ENCODE measurements at regions not wholly inside any gene's neighbourhood (a gene's known extent, or its start where the extent isn't known, plus 50 kb on each side); places are given as distances from the start of the nearest gene placed in this dataset.

DNA sequence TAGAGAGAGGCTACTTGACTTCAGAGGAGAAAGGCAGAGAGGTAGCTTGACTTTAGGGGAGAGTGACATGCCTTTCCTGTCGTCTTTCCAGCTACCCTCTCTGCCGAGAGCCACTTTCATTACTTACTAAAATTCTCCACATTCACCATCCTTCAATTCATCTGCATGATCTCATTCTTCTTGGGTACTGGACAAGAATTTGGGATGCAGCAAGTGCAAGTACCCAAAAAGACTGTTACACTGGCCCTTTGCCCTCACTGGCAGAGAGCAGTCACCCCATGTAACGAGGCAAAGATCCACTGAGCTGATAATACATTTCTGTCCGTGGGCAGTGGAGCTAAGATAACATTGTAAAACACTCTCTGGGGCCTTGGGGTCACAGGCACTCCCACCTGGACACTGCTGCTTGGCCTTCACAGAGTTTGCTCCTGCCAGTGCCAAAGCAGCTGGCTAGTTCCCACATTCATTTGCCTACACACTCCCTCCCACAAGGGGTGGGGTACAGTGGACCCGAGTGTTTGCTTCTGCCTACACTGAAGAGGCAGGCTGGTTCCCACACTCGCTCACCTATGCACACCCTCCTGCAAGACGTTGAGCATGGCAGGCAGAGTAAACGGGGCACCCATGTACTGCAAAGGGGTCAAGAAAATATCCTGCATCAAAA lies 1276.9 kb upstream of the PCDH9 start:
- no peak for DNase-seq (ENCODE audit: low spot score)

DNA sequence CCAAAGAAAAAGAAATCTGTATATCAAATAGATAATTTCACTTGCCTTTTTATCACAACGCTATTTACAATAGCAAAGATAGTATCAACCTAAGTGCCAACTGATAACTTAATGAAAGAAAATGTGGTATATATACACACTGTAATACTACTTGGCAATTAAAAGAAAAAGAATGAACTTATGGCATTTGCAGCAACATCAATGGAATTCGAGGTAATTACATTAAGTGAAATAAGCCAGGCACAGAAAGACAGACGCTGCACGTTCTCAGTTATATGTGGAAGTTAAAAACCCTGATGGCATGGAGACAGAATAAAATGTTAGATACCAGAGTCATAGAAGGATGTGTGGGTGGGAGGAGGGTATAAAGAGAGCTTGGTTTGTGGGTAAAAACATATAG lies 1260.5 kb upstream of the PCDH9 start:
- DNase-seq (ENCODE audit: low spot score): no peak

DNA sequence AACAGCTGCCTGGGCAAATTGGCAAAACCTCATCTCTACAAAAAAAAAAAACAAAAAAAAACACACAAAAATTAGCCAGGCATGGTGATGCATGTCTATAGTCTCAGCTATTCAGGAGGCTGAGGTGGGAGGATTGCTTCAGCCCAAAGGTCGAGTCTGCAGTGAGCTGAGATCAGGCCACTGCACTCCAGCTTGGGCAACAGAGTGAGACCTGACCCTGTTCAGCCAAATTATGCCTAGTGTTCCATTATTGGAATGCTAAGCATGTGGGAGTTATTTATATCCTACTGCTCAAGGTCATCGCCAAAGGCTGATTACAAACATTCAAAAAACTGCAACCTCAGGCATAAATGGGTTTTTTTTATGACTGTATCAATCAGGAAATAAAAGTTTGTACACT lies 1251.0 kb upstream of the PCDH9 start:
- no peak for DNase-seq (ENCODE audit: low spot score)

DNA sequence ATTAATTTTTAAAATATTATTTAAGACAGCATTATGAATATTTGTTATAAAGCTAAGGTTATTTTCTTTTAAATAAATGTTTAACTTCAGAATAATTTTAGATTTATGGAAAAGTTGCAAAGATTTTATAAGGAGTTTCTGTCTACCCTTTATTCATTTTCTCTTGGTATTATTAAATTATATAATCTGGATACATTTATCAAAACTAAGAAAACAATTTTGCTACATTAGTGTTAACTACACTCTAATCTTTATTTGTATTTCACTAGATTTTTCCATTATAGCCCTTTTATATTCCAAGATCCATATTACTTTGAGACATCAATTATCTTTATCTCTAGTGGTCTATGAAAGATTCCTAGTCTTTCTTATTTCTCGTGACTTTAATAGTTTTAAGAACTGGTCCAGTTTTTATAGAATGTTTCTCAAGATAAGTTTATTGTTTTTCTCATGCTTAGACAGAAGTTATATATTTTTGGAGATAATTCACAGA lies 1243.7 kb upstream of the PCDH9 start:
- no peak for DNase-seq (ENCODE audit: low spot score)

DNA sequence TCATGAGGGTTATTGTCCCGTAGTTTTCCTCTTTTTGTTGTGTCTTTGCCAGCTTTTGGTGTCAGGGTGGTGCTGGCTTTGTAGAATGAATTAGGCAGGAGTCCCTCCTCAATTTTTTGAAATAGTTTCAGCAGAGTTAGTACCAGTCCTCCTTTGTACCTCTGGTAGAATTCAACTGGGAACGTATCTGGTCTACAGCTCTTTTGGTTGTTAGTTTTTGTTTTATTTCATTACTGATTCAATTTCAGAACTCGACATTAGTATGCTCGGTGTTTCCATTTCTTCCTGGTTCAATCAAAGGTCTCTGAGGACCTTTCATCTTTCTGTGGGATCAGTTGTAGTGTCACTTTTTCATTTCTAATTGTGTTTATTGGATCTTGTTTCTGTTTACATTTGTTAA lies 1237.0 kb upstream of the PCDH9 start:
- no peak for DNase-seq (ENCODE audit: low spot score)

DNA sequence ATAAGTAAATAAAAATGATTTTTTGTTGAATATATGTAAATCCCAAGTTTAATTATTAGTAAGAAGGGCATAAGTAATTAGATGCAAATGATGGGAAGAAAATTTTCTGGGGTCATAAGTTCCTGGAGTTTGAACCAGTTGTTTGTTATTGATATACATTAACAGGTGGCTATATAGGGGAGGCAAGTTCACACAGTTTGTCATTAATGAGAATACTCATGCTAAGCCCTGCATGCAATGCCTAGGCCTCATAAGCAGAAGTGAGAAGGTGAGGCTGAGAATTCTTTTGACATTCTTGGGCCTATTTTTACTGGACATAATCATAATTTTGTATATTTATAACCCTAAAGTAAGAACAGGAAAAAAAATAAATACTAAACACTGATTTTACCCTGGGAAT lies 1210.7 kb upstream of the PCDH9 start:
- no peak for DNase-seq (ENCODE audit: low spot score)

DNA sequence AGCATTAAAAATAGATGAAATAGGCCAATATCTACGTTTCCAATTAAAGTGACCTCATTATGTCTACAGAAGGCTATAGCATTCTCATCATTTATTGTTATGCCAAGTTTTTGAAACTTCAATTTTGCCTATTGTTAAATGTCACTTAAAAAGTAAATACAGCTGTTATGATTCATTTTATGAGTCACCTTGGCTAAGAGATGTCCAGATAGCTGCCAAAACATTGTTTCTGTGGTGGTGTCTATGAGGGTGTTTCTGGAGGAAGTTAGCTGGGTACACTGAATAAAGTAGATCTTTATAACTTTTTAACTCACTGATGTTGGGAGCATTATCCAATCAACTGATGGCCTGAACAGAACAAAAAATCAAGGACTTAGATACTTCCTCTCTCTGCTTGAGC lies 1209.7 kb upstream of the PCDH9 start:
- DNase-seq (ENCODE audit: low spot score): peak; percentile 69

DNA sequence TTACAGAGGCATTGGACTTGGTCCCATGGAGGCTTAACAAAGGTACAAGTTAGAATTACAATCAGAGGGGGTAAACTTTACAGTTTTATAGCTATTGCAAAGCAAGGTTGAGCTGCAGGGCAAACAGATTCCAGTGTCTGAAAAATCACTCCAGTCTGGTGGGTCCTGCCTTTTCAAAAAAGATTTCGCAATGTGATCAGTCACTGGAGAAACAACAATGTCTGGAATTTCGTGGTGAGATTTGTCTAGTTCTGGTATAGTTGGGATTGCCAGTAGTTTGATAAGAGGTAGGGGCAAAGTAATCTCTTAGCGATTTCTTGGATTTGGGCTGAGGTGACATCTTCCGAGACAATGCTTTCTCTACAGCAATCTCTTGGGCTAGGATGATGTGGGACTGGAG lies 1198.2 kb upstream of the PCDH9 start:
- DNase-seq (ENCODE audit: low spot score): peak; percentile 8

DNA sequence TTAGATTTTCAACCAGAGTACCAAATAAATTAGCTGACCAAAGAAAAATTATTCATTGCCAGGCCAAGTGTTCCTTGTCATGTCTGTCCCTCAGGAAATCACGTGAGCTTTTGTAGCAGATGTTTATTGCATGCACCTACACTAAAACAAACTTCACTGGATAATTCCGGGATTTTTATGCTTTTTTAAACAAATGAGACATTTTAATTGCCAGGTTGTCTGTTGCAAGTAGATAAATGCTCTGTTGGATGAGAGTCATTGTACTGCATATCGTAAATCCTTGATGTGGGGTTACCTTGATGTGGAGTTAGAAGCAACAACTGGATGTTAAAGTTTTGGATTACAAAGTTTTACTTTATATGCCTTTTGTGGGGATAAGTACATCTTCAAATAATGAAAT lies 1187.7 kb upstream of the PCDH9 start:
- DNase-seq (ENCODE audit: low spot score): no peak

DNA sequence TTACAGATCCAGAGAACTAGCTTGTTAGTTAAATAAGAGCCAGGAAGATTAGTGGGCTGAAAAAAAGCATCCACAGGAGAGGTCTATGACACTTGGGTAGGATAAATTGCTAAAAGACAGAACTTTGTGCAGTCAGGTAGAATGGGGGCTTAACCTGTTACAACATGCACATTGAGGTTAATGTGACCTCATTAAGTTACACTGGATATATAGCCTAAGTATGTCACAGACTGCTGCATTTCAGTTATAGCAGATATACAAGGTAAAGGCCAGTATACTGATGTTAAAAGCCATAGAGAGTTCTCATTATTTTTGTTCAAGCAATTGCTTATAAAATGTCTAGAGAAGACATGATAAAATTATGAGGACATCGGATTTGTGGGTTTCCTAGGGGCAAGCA lies 1179.9 kb upstream of the PCDH9 start:
- DNase-seq (ENCODE audit: low spot score): no peak

DNA sequence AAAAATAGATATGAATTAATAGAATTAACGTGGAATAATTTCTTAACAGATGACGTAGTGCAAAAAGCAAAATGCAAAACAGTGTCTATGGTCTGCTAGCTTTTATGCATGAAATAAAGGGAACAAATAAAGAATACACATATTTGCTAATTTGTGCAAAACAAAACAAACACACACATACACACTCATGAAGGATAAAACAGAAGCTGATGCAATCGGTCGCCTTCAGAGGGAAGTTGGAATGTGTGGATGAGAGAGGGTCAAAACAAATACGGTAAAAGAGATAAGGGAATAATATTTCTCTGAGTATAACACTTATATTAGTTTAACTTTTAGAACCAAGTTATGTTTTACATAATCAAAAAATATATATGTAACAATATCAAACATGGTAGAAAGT lies 1160.9 kb upstream of the PCDH9 start:
- DNase-seq (ENCODE audit: low spot score): no peak

DNA sequence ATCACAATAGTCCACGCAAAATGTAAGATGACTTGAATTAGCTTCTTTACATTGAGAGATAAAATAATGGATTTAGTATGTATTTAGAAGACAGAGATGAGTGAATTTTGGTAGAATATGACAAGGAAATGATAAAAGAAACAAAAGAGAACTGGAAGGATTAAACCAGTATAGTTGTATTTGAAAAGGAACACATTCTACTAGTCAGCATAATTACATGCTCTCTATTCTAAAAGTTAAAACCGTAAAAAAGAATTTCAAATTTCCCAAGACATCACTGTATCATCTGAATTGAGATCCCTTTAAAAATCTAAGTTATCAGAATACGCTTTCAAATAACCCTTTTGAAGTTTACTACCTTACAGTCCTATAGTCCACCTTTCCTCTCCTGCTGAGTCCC lies 1156.7 kb upstream of the PCDH9 start:
- no peak for DNase-seq (ENCODE audit: low spot score)

DNA sequence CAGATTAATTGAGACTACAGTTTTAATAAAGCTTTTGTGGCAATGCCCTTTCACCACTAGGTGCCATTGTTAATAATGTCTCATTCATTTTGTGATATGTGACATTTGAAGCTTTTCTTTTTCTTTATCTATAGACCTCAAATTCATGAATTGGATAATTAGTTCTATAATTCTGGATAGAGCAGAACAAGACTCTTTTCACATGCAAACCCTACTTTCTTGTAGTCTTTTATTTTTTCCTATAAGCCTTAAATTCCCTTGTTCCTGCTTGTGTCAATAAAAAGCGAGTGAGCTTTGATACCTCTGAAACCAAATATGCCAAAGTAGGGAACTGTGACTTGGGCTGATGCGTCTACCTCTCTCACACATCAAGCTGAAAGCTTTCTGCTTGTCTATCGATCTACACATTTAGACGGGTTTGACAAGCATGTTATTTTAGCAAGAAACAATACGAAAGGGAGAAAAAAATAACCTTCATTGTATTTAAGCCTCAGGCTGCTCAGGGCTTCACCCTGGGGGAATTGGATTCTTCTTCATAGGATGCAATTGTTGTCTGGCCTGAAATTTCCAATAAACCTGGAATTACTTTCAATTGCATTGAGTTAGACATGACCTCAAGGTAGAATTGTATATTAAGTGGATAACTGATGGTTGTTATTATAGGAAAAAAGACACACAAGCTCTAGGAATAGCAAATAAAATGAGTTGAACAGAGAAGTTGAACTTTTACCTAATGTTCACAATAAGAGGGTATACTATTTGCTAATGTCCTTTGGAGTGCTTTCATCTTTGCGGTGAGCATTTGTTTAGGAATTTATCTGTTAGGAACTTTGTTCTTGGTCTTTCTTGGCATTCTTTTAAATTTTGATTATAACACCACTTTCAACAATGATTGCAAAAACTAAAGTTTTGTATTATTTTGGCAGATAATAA lies 1150.2 kb upstream of the PCDH9 start:
- no peak for DNase-seq (ENCODE audit: low spot score)

DNA sequence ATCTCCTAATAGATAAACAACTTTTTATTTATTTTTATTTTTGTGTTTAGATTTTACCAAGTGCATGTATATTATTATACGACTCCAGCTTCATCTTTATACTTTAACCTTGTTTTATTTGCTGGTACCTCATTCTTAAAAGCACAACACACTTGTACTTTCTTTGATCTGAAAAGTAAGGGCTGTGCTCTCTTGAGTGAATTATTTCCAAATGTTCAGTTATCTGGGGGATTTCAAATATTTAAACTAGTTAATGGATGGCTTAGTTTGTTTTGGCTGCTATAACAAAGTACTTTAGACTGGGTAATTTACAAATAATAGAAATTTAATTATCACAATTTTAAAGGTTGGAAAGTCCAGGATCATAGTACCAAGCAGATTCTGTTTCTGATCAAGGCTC lies 1148.2 kb upstream of the PCDH9 start:
- DNase-seq (ENCODE audit: low spot score): no peak

DNA sequence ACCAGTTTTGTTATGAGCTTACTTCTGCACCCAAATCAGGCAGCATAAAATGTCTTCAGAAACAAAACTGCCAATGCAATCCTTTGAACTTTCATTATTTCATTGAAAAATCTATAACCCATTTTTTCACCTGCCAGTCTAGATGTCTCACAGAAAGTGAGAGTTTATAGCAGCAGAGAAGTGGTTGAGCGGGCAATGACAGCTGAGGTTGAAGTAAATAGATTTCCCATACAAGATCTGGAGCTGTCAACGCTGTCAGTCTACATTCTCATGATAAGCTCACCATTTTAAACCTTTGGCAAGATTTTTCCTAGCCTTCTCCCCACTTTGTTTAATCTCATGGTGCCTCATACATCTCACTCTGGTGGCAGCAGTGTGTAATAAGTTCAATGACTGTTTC lies 1144.9 kb upstream of the PCDH9 start:
- no peak for DNase-seq (ENCODE audit: low spot score)

DNA sequence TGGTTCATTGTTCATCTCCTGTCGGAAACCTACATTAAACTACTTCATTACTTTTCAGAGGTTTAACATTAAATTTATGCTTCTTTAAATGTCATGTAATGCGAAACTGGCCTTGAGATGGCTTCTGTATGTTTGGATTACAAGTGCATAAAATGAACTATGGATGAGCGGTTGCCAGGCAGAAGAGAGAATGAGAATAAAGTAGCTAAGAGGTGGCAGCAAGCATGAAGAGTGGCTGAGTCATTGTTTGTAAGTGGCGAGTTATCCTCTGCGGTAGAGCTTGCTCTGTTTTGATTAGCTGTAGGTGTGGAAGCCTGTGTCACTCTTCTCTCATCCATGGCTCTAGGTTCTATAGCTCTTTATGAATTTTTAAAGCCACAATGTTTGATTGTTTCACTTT lies 1139.6 kb upstream of the PCDH9 start:
- DNase-seq (ENCODE audit: low spot score): peak; percentile 79

DNA sequence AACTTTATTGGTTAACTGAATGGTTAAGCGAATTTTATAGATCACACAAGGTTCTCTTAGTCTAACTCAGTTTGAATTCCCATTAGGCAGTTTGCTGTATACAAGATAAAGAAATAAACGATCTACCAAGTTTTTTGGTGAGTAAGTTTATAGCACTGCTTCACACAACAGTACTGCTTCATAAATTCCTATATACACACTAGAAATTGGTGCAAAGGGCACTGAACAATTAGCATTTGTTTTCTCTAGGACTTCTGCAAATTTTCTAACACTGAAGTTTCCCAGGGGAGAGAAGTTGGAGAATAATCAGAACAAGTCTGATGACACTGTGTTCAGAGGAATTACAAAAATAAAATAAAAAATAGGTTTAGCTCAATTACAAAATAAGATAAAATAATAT lies 1138.8 kb upstream of the PCDH9 start:
- DNase-seq (ENCODE audit: low spot score): no peak

DNA sequence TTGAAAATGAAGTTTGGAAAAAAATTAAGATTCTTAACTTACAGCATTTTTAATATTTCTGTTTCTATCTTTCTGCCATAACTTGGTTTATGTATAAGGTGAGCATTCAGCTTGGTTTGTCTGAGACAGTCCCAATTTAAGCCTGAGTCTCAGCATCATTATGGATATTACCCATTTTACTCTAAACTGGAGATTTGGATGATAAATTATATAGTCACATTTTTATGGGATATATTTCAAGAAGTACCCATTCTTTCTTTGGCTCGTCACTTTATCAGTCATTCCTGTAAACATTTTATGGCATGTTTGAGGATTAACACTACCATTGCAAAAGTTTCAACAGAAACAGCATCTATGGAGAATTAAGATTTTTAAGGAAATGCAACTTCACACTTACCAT lies 1129.0 kb upstream of the PCDH9 start:
- DNase-seq (ENCODE audit: low spot score): no peak

DNA sequence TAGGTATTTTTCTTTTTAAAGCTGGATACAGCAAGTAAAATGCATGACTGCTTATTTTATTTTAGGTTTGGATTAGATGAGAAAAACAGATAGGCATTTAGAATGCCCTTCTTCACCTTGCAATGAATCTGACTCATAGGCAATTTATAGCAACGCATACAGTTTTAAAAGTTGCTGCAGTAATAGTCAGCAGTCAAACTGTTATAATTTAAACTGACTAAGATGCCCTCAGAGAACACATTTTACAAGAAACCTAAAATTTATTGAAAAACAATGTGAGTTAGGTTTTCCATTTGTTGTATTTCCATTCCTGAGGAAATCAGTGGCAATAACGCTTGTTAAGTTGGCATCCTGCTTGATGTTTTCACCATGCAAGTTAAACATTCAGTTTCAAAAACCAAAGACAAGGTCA lies 1128.2 kb upstream of the PCDH9 start:
- peak; percentile 30 for DNase-seq (ENCODE audit: low spot score)

DNA sequence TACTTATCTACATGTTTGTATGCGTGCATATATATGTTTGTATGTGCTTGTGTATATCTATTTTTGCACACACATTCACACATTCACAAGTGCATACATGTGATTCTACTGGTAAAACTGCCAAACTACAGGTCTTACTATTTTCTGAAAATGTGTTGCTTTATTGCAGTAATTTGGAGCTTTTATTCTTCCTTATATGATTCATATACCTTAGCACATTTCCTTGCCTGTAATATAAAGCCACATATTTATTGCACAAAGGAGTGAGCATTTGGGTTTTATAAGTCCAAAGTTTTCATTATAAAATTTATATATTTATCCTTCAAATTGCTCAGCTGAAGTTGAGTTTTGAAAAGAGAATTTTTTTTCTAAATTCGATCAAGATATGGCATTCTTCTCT lies 1120.4 kb upstream of the PCDH9 start:
- no peak for DNase-seq (ENCODE audit: low spot score)

DNA sequence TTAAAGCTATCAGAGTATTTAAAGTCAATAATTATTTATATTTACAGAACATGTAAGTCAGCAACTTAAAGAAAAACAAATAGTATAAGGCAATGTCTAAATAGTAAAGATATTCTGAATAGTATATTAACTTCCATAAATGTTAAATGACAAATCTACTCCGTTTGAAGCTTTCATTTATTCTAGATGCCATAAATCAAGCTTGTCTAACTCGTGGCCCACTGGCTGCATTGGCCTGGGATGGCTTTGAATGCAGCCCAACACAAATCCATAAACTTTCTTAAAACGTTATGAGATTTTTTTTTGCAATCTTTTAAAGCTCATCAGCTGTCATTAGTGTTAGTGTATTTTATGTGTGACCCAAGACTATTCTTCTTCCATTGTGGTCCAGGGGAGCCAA lies 1117.1 kb upstream of the PCDH9 start:
- DNase-seq (ENCODE audit: low spot score): no peak

DNA sequence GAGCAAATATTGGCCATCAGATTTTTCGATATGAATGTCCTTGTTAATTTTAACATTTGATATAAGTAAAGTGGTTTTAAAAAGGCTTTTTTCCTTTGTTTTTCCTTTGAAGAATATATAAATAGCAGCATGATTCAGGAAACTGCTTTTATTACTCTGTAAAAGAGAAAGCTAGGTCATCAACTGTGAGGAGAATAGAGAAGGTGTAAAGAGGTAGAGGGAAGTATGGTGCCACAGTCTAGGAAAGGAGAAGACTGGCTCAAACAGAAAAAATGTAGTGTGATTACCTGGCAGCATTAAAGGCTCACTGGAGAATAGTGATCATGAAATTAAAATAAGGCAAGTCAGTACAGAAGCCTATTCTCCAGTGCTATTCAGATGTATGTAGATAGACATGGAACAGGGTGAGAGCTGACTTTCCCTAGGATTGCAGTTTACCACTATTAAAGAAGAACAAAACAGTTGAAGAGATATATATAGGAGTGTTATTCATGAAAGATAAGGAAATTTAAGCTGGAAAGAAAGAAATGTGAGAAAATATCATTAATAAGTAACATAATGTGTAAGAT lies 1115.9 kb upstream of the PCDH9 start:
- no peak for DNase-seq (ENCODE audit: low spot score)

DNA sequence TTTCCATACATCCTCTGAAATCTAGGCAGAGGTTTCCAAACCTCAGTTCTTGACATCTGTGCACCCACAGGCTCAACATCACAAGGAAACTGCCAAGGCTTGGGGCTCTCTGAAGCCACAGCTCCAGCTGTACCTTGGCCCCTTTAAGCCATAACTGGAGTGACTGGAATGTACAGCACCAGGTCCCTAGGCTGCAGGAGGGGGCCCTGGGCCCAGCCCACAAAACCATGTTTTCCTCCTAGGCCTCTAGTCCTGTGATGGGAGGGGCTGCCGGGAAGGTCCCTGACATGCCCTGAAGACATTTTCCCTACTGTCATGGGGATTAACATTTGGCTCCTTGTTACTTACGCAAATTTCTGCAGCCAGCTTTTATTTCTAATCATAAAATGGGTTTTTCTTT lies 1093.0 kb upstream of the PCDH9 start:
- DNase-seq (ENCODE audit: low spot score): no peak
